Medulla oblongata (tissue), 1 donor: ENCODE measurements at regions not wholly inside any gene's neighbourhood (a gene's known extent, or its start where the extent isn't known, plus 50 kb on each side); places are given as distances from the start of the nearest gene placed in this dataset.
"Not testable (repeated sequence)": the region's sequence is repeated elsewhere in the genome, so short reads cannot be mapped to it uniquely, and the experiment has no call there.

Source experiments
- DNase-seq: peaks from one replicate; pipeline ENCODE4 v3.0.0-alpha.2; 2015; ENCODE audit errors: extremely low spot score

GRCh38 chr6:165008971-165009370 lies 300.4 kb downstream of the C6orf118 start:
- DNase-seq: no peak

- no peak for DNase-seq
These were observed 306.5 kb downstream of the C6orf118 start for GRCh38 chr6:165002866-165003265.

DNA sequence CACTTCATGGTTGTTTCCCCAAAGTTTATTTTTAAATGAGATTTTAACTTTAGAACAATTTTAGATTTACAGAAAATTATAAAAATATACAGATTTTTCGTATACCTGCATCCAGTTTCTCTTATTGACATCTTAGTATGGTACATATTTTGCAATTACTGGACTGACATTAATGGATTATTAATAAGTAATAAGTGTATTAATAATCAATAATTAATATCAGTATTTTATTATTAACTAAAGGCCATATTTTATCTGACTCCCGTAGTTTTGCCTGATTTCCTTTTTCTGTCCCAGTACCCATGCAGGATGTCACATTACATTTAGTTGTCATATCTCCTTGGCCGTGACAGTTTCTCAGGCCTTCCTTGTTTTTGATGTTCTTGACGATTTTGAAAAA lies 307.0 kb downstream of the C6orf118 start:
- no peak for DNase-seq

GRCh38 chr6:165001502-165002157 lies 307.8 kb downstream of the C6orf118 start:
- no peak for DNase-seq

- no peak for DNase-seq
These were observed 311.1 kb downstream of the C6orf118 start for GRCh38 chr6:164998297-164998696.

- DNase-seq: no peak
These were observed 312.6 kb downstream of the C6orf118 start for GRCh38 chr6:164996838-164997237.

DNA sequence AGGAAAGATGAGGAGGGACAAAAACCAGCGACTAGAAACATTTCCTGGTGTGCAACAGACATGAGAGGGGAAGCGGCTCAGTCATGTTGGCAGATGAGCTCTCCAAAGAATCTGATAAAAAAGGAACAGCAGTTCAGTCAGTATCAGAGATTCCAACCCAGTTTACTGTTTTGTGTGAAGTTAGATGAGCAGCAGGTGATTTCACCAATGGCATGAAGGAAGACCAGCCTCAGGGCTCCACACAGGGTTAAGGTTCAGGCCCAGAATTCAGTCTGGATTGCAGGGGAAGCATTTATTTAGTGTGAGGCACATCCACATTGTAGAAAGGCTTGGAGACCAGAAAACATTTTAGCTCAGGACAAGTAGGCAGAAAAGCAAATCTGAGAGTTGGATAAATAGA lies 317.8 kb downstream of the C6orf118 start:
- no peak for DNase-seq

- no peak for DNase-seq
These were observed 318.5 kb downstream of the C6orf118 start for GRCh38 chr6:164990901-164991300.

DNA sequence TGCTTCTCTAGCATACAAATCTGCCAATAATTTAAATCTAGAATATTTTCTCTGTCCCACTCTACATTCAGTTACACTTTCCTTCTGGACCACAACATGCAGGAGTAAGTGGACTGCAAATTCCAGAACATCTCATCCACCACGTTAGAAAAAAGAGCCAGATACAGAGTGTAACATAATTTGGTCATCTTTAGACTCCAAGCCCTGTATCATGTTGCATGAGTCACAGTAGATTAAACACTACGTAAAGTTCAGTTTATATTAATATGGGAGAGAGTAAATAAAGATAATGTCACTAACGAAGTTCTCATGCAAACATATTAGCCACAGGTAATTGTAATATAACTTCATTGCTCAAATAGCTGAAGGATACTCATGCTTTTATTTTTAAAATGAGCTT lies 327.0 kb downstream of the C6orf118 start:
- no peak for DNase-seq

DNA sequence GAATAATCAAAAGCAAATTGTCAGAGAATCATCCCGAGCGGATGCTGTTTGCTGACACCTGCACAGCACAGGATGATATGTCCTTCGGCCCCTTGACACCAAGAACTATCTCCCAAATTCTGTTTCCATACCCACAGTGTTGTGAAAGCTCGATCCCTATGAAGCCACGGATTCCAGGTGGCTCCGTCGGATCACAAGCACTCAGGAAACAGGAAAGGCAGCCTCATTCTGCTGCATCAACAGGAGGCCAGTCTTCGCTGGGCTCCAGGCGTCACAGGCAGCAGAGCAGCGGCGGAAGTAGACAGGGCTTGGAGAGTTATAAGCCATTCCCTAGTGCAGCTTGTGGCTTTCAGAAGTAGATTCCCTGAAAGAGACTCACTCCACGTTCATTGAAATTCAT lies 342.3 kb downstream of the C6orf118 start:
- no peak for DNase-seq

DNA sequence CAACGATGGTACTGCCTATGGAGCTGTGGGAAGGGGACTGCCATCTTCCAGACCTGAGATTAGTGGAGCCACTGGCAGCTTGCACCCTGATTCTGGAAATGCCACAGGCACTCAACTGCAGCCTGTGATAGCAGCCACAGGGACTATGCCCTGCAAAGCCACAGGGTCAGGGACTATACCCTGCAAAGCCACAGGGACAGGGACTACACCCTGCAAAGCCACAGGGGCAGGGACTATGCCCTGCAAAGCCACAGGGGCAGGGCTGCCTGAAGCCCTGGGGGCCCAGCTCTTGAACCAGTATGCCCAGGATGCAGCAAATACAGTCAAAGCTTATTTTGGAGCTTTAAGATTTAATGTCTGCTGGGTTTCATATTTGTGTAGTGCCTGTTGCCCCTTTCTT lies 346.6 kb downstream of the C6orf118 start:
- DNase-seq: no peak

GRCh38 chr6:164947164-164947563 lies 362.2 kb downstream of the C6orf118 start:
- DNase-seq: no peak

- no peak for DNase-seq
These were observed 367.1 kb downstream of the C6orf118 start for GRCh38 chr6:164942271-164942670.

GRCh38 chr6:164933238-164933794 lies 376.1 kb downstream of the C6orf118 start:
- not testable (repeated sequence) for DNase-seq

GRCh38 chr6:164929408-164929977 lies 379.9 kb downstream of the C6orf118 start:
- DNase-seq: no peak

DNA sequence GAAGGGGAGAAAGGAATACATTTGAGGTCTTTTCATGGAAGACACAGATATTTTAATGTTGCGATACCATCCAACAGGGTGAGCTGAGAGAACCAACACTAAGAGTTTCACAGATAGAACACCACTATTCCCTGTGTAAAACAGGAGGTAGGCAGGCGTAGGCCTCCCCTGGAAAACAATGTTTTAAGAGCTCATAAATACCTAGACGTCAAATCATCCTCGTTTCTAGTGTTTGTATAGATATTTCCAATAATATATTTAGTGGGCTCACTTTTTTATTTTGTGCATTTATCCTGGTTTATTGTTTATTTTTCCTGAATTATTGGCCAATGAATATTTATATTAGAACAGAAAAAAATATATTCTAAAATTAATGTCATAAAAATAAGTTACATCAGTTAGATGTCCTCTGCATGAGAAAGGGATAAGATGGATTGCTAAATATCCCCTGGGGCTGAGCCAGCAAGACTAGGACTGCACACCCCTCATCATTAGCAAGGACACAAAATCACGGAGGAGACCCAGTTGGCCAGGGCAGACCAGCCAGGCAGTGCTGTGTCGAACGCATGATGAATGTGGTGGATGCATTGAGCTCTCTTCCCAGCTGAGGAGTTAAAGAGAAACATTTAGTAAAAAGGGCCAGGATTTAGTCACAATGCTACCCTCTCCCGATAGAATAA lies 380.5 kb downstream of the C6orf118 start:
- DNase-seq: no peak

DNA sequence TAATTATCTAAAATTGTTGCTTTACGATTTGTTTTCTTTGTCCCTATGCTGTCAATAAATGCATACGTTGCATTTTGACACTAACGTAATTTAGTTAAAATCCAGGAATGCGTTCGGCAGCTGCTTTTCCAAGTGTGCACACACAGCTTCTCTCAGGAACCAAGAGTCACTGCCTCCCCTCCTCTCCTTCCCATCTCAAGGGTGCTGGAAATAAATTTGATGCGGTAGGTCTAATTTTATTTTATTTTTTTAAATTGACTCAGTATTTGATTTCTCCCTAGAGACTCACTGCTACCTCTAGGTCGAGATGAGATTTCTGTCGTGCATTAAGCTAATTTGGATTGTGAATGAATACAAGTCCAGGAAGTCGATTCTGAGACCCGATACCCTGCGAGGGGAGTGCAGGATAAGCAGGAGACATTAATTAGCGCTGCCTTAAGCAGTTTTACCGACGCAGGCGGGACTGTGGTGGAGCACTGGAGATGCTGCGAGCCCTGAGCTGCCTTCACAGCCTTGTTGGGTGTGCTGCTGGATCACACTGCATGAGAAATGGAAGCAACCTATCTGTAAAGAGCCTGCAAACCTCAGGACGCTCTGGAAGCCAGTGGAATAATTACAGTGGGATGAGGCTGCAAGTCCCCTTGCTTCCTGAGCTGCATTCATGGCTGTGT lies 381.2 kb downstream of the C6orf118 start:
- DNase-seq: peak; percentile 45

DNA sequence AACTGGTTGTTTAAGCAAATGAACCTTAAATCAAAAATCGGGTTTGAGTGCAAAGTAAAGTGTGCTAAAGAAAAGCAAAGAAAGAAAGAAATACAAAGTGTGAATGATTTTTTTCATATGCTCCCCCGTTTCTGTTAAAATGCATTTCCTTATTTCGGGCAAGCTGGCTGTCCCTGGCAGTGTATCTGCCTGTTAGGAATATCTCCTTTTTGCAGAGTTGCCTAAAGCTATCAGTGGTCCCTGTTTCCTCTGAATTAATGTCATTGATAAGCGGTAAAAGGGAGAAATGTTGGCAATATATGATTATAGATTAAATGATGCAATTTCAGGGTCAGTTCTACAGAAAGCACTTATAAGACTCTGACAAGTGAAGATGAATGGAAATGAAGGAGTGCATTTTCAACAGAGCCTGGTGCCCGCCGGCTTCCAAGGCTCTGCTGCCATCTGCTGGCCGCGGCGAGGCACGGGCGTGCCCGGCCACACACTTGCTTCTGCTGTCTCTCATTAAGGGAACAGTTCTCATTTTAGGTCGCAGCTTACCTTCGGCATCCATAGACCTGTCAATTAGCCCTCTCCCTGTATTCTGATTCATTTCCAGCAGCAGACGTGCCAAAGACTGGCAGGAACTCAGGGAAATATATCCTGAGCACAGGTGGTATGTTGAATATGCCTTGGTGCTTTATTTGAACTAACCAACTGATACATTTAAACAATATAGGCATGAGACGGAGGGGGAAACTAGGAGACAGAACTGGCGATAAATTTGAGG lies 381.9 kb downstream of the C6orf118 start:
- peak; percentile 87 for DNase-seq

DNA sequence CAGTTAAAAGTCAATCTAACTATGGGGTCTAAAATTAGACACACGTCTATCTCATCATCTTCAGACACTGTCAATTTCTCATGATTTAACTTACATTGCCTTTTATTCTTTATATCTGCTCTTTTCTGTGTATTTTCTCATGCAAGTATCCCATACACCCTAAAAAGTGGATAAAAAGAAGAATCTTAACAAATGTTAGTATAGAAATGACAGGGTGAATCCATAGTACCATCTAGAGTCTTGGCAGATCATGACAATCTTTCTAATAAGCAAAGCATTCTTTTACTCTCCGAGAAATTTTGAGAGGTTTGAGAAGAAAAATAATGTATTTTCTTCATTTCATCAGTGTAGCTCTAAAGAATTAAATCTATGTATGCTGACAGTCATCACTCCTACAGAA lies 382.7 kb downstream of the C6orf118 start:
- peak; percentile 43 for DNase-seq

- no peak for DNase-seq
These were observed 383.5 kb downstream of the C6orf118 start for GRCh38 chr6:164925681-164926530.

DNA sequence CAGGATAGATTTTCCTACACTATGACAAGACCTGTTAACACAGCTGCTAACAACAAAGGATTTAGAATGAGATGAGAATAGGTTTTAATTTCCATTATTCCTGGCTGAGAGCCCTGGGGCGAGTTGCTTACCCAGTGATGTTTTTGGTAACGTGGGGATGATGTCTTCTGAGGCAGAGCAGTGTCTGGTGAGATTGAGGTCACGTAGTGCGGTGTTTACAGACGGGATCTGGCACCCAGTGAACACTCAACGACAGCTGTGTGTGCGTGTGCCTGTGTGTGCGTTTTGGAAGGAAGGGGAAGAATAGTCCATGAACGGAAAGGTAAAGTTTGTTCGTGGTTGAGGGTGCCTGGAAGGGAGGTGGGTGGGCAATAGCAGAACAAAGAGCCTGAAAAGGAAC lies 384.7 kb downstream of the C6orf118 start:
- DNase-seq: no peak
